Common myeloid progenitor, CD34-positive (primary cell): ENCODE measurements at regions not wholly inside any gene's neighbourhood (a gene's known extent, or its start where the extent isn't known, plus 50 kb on each side); places are given as distances from the start of the nearest gene placed in this dataset.

ENCODE experiments used
- CTCF ChIA-PET: fragments of 350-600 bp; sonication (Branson Sonifier 250); formaldehyde crosslinking; loops from one replicate; lab custom pipeline; 2021; ENCODE audit warnings: antibody characterized with exemption; lab: Charles Lee
- POLR2A ChIA-PET: fragments of 350-600 bp; sonication (Branson Sonifier 250); formaldehyde crosslinking; loops from one replicate; lab custom pipeline; 2021; ENCODE audit warnings: antibody characterized with exemption; lab: Charles Lee
- DNase-seq, 3 donors: peaks; one replicate each; pipeline versions ENCODE4 v3.0.0 to v3.0.0-alpha.2; 2013
- H3K27ac ChIP-seq, 2 experiments: 1 replicate in 1 of 2; 2 replicates in 1 of 2; pipeline ENCODE4 v1.7.0; 2013; ENCODE audit warnings: inconsistent platforms in 2 of 2, low read length in 2 of 2, mild to moderate bottlenecking in 2 of 2, low read depth in 1 of 2, moderate library complexity in 1 of 2; ENCODE audit not compliant: severe bottlenecking in 2 of 2, insufficient read depth in 1 of 2, poor library complexity in 1 of 2
- H3K27me3 ChIP-seq, 5 experiments: replicated peaks in 2 of 5; 1 replicate in 3 of 5; 2 replicates in 2 of 5; pipeline versions ENCODE4 v1.6.1 to v1.7.0; 2013; ENCODE audit warnings: low read length in 4 of 5, mild to moderate bottlenecking in 2 of 5, moderate library complexity in 2 of 5, inconsistent platforms in 1 of 5; ENCODE audit not compliant: insufficient read depth in 5 of 5, control insufficient read depth in 4 of 5
- H3K36me3 ChIP-seq, 4 experiments: 1 replicate in 2 of 4; 2 replicates in 2 of 4; pipeline versions ENCODE4 v1.6.1 to v1.7.0; 2013; ENCODE audit warnings: low read length in 3 of 4, control low read depth in 1 of 4, mild to moderate bottlenecking in 1 of 4; ENCODE audit not compliant: control insufficient read depth in 4 of 4, insufficient read depth in 4 of 4
- H3K4me1 ChIP-seq, 4 experiments: 1 replicate in 3 of 4; 2 replicates in 1 of 4; pipeline versions ENCODE4 v1.6.1 to v1.7.1; 2013; ENCODE audit warnings: low read length in 3 of 4, mild to moderate bottlenecking in 3 of 4, control low read depth in 1 of 4, inconsistent platforms in 1 of 4, moderate library complexity in 1 of 4; ENCODE audit not compliant: control insufficient read depth in 4 of 4, insufficient read depth in 4 of 4; ENCODE audit errors: control extremely low read depth in 1 of 4
- H3K4me3 ChIP-seq, 7 experiments: 1 replicate in 4 of 7; 2 replicates in 3 of 7; pipeline versions ENCODE4 v1.5.1 to v1.7.0; 2013; ENCODE audit warnings: mild to moderate bottlenecking in 7 of 7, low read length in 6 of 7, moderate library complexity in 6 of 7, inconsistent platforms in 2 of 7, low read depth in 2 of 7, control low read depth in 1 of 7; ENCODE audit not compliant: insufficient read depth in 4 of 7, control insufficient read depth in 1 of 7; ENCODE audit errors: extremely low read depth in 1 of 7
- H3K9me3 ChIP-seq, 5 experiments: 1 replicate in 4 of 5; 2 replicates in 1 of 5; pipeline versions ENCODE4 v1.6.1 to v1.7.1; 2013; ENCODE audit warnings: low read length in 4 of 5, mild to moderate bottlenecking in 2 of 5, inconsistent platforms in 1 of 5, low read depth in 1 of 5, moderate library complexity in 1 of 5; ENCODE audit not compliant: control insufficient read depth in 4 of 5, insufficient read depth in 2 of 5; ENCODE audit errors: control extremely low read depth in 1 of 5
- WGBS: methylation state at CpG from one replicate; pipeline ENCODE4 v1.1.5; 2013; ENCODE audit not compliant: insufficient coverage; 5-methylcytosine and 5-hydroxymethylcytosine counted together

- DNase-seq: no peak
- H3K9me3 ChIP-seq: no peaks in the 10 kb centered on the region
- peaks cover 0 to 15% (median 1%) of the 10 kb centered on the region in 4 experiments for H3K4me1 ChIP-seq
- POLR2A ChIA-PET: no interaction called here
- CTCF ChIA-PET: interaction anchor here (1.0 to 5.9 kb wide), 4 partner anchors 10 to 15 kb away, joined by 3 to 47 read pairs (median 4); no protein-coding TSS in a partner anchor
- 88% methylated on average over 4 of the region's 5 CpGs for WGBS
- no peaks in the 10 kb centered on the region for H3K27me3 ChIP-seq
- no peak overlapping the region for H3K4me3 ChIP-seq
- H3K27ac ChIP-seq: no peak overlapping the region
- no peaks in the 10 kb centered on the region for H3K36me3 ChIP-seq
Observed at GRCh38 chr2:37866171-37866934, 58.7 kb upstream of the RMDN2 start.

- Histone ChIP-seq H3K27ac (no peak overlapping the region), H3K4me1 (peaks cover 0 to 23% (median 5%) of the 10 kb centered on the region in 4 experiments), H3K4me3 (no peak overlapping the region), H3K9me3 (no peaks in the 10 kb centered on the region), H3K27me3 (no peaks in the 10 kb centered on the region), H3K36me3 (no peaks in the 10 kb centered on the region)
- no peak for DNase-seq
- CTCF ChIA-PET: interaction anchor here (0.9 to 5.9 kb wide), 6 partner anchors 8 to 471 kb away, joined by 3 to 47 read pairs (median 3); no protein-coding TSS in a partner anchor
- POLR2A ChIA-PET: no interaction called here
- 100% methylated on average over 1 of the region's 2 CpGs for WGBS
Observed at GRCh38 chr2:37867166-37867565, 57.9 kb upstream of the RMDN2 start.

GRCh38 chr2:37868866-37869265 lies 56.2 kb upstream of the RMDN2 start:
- ChIA-PET CTCF (interaction anchor here (0.9 to 5.9 kb wide), 4 partner anchors 7 to 36 kb away, joined by 3 to 47 read pairs (median 4); no protein-coding TSS in a partner anchor), POLR2A (interaction anchor here (0.5 kb wide), 1 partner anchor 185 kb away, joined by 3 read pairs; no protein-coding TSS in a partner anchor)
- H3K36me3 ChIP-seq: no peaks in the 10 kb centered on the region
- WGBS: 33% methylated on average over 2 of the region's 2 CpGs
- no peaks in the 10 kb centered on the region for H3K27me3 ChIP-seq
- DNase-seq: peak in 1 of 3 donors; percentile 23
- H3K27ac ChIP-seq: no peak overlapping the region
- H3K4me1 ChIP-seq: peaks cover 0 to 21% (median 7%) of the 10 kb centered on the region in 4 experiments
- H3K9me3 ChIP-seq: no peaks in the 10 kb centered on the region
- no peak overlapping the region for H3K4me3 ChIP-seq

GRCh38 chr2:37869304-37869703 lies 55.8 kb upstream of the RMDN2 start:
- POLR2A ChIA-PET: no interaction called here

GRCh38 chr2:37869771-37870170 lies 55.3 kb upstream of the RMDN2 start:
- H3K4me3 ChIP-seq: no peak overlapping the region
- H3K9me3 ChIP-seq: no peaks in the 10 kb centered on the region
- peaks cover 0 to 21% (median 7%) of the 10 kb centered on the region in 4 experiments for H3K4me1 ChIP-seq
- no peak overlapping the region for H3K27ac ChIP-seq
- CTCF ChIA-PET: interaction anchor here (5.9 kb wide), 1 partner anchor 6 kb away, joined by 47 read pairs; no protein-coding TSS in a partner anchor
- no peaks in the 10 kb centered on the region for H3K27me3 ChIP-seq
- no peaks in the 10 kb centered on the region for H3K36me3 ChIP-seq
- no peak for DNase-seq
- POLR2A ChIA-PET: no interaction called here
- 100% methylated on average over 1 of the region's 1 CpG for WGBS

More at GRCh38 chr2:37869304-37869703, 55.8 kb upstream of the RMDN2 start:
- Histone ChIP-seq H3K4me3 (no peak overlapping the region), H3K4me1 (peaks cover 0 to 21% (median 7%) of the 10 kb centered on the region in 4 experiments), H3K27me3 (no peaks in the 10 kb centered on the region), H3K27ac (no peak overlapping the region), H3K9me3 (no peaks in the 10 kb centered on the region), H3K36me3 (no peaks in the 10 kb centered on the region)
- no peak for DNase-seq
- WGBS: 100% methylated on average over 1 of the region's 2 CpGs
- CTCF ChIA-PET: interaction anchor here (5.9 kb wide), 1 partner anchor 7 kb away, joined by 47 read pairs; no protein-coding TSS in a partner anchor

GRCh38 chr2:37870829-37871228 lies 54.3 kb upstream of the RMDN2 start:
- ChIA-PET CTCF (interaction anchor here (1.2 to 1.3 kb wide), 2 partner anchors 10 to 459 kb away, joined by 3 to 4 read pairs; no protein-coding TSS in a partner anchor), POLR2A (no interaction called here)
- Histone ChIP-seq H3K4me1 (peaks cover 0 to 28% (median 15%) of the 10 kb centered on the region in 4 experiments), H3K9me3 (no peaks in the 10 kb centered on the region), H3K27me3 (no peaks in the 10 kb centered on the region), H3K27ac (no peak overlapping the region), H3K4me3 (no peak overlapping the region), H3K36me3 (no peaks in the 10 kb centered on the region)
- no peak for DNase-seq
- 67% methylated on average over 2 of the region's 4 CpGs for WGBS
